ENCODE measurements at regions not wholly inside any gene's neighbourhood (a gene's known extent, or its start where the extent isn't known, plus 50 kb on each side); places are given as distances from the start of the nearest gene placed in this dataset.
A peak's percentile ranks its signal among the peaks of the same experiment; 100 is the strongest.

DNA sequence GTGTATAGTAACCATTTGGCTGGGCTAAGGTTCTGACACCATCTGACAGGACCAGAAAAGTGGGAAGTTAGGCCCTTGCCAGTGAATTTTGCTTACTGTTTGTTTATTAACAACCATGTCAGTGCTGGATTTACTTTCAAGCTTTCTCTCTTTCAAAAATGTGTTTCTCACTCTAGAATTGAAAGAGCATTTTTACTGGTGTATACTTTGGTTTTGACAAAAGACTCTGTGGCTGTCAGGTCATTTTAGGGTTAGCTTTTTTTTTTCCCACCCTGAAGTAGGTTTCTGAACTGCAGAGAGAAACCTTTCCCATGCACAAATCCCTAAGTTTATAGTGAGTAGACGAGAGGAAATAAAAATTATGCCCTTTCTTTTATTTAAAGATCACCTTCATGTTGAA is 230.0 kb upstream of the TBC1D5 start:
- Histone ChIP-seq H3K27ac (ENCODE audit: low read depth, low read length) (no peak overlapping the region), H3K4me3 (ENCODE audit: low read depth, low read length) (no peak overlapping the region), H2AFZ (ENCODE audit: low read length, unreplicated experiment) (peak overlapping the region; percentile 11)

DNA sequence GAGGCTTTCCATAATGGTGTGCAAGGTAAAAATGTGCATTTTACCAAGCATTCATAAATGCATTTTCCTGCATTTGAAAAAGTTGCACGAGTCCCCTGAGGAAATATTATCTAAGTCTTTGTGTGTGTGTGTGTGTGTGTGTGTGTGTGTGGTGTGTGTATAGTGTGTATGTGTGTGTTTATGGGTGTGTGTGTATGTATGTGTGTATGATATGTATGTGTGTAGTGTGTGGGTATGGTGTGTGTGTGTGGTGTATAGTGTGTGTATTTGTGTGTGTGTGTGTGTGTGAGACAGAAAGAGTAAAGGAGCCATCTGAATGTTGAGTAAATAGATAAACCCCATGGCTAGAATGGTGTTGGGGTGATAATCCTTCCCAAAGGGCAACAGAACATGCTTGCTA is 229.6 kb upstream of the TBC1D5 start:
- Histone ChIP-seq H3K36me3 (ENCODE audit: insufficient read depth, low read length) (no peaks in the 10 kb centered on the region), H3K4me1 (ENCODE audit: control insufficient read depth, insufficient read depth, low read length, unreplicated experiment) (no peaks in the 10 kb centered on the region), H3K79me2 (ENCODE audit: control insufficient read depth, insufficient read depth, low read length, unreplicated experiment) (no peaks in the 10 kb centered on the region), H3K4me3 (ENCODE audit: low read depth, low read length) (no peak overlapping the region), H3K27me3 (ENCODE audit: insufficient read depth, low read length) (no peaks in the 10 kb centered on the region), H2AFZ (ENCODE audit: low read length, unreplicated experiment) (no peak overlapping the region), H3K27ac (ENCODE audit: low read depth, low read length) (no peak overlapping the region)

More for the DNA sequence above, 230.0 kb upstream of the TBC1D5 start:
- Histone ChIP-seq H3K4me1 (ENCODE audit: control insufficient read depth, insufficient read depth, low read length, unreplicated experiment) (no peaks in the 10 kb centered on the region), H3K36me3 (ENCODE audit: insufficient read depth, low read length) (no peaks in the 10 kb centered on the region), H3K27me3 (ENCODE audit: insufficient read depth, low read length) (no peaks in the 10 kb centered on the region), H3K79me2 (ENCODE audit: control insufficient read depth, insufficient read depth, low read length, unreplicated experiment) (no peaks in the 10 kb centered on the region)

DNA sequence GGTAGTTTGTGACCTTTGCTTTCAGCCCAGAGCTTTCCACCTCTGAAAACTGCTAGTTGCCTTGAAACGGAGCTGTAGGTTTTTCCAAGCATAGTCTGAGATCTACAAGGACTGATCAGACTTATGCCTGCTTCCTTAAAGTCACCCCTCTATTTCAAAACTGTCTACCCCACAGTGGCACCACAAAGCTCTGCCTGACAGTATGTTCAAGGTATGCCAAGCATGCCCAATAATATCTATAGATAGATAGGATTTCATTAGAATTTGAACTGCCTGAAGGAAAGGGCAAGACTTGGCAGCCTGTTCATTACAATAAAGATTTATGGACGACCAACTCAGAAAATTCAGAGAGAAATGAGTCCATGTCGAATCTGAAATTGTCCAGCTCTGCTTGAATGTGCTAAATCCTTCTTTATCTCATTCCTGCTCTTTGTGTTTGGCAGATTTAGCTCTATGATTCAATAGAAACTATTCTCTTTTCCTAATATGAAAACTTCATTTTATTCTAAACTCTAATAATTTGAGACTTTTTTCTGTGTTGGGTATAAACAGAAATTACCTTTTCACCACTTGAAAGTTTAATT is 227.6 kb upstream of the TBC1D5 start:
- H3K79me2 ChIP-seq (ENCODE audit: control insufficient read depth, insufficient read depth, low read length, unreplicated experiment): no peaks in the 10 kb centered on the region
- no peak overlapping the region for H2AFZ ChIP-seq (ENCODE audit: low read length, unreplicated experiment)

DNA sequence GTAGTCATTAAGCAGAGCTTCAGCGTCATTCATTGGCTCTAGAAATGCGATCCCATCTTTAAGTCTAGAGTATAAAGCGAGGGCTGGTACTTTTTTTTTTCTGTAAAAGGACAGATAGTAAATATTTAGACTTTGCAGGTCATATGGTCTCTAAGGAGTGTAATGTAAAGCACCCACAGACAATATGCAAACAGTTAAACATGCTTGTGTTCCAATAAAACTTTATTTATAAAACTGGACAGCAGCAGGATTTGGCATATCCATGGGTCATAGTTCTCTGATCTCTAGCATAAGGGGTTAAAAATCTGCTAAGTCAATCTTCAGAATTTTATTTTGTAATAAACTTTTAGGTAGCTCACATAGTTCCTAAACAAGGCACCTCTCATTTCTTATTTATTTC is 226.8 kb upstream of the TBC1D5 start:
- H3K27ac ChIP-seq (ENCODE audit: low read depth, low read length): no peak overlapping the region
- H2AFZ ChIP-seq (ENCODE audit: low read length, unreplicated experiment): no peak overlapping the region
- H3K79me2 ChIP-seq (ENCODE audit: control insufficient read depth, insufficient read depth, low read length, unreplicated experiment): no peaks in the 10 kb centered on the region
- H3K4me1 ChIP-seq (ENCODE audit: control insufficient read depth, insufficient read depth, low read length, unreplicated experiment): no peaks in the 10 kb centered on the region
- no peak overlapping the region for H3K4me3 ChIP-seq (ENCODE audit: low read depth, low read length)
- H3K36me3 ChIP-seq (ENCODE audit: insufficient read depth, low read length): no peaks in the 10 kb centered on the region
- no peaks in the 10 kb centered on the region for H3K27me3 ChIP-seq (ENCODE audit: insufficient read depth, low read length)

More for the DNA sequence above, 227.6 kb upstream of the TBC1D5 start:
- Histone ChIP-seq H3K27ac (ENCODE audit: low read depth, low read length) (no peak overlapping the region), H3K4me3 (ENCODE audit: low read depth, low read length) (no peak overlapping the region), H3K4me1 (ENCODE audit: control insufficient read depth, insufficient read depth, low read length, unreplicated experiment) (no peaks in the 10 kb centered on the region), H3K27me3 (ENCODE audit: insufficient read depth, low read length) (no peaks in the 10 kb centered on the region), H3K36me3 (ENCODE audit: insufficient read depth, low read length) (no peaks in the 10 kb centered on the region)

DNA sequence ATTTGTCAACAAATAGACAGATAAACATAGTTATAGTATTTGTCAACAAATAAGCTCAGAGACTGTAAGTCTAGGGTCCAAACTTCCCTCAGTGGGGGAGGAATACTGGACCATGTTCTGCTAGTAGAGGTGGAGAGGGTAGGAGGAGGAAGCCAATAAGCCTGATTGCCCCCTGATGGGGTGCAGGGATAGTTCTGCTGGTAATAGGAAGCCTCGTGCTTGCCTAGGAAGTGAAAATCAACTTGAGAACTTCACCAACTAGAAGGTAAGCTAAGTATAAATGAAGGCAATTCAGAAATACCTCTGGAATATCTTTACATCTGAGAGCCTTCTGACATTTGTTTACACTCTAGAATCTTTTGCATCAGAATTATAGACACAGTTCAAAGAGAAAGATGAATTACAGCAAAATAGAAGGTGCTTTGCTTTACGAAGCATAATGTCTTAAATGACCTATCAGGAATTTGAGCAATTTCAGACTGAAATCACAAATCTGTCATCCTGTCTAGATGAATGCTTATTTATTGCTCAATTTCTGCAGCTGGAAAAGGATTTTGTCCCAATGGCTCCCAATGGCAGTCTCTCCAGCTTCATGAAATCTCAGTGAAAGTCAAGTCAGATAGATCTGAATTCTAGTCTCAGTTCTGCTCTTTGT is 225.6 kb upstream of the TBC1D5 start:
- Histone ChIP-seq H3K36me3 (ENCODE audit: insufficient read depth, low read length) (no peaks in the 10 kb centered on the region), H3K79me2 (ENCODE audit: control insufficient read depth, insufficient read depth, low read length, unreplicated experiment) (no peaks in the 10 kb centered on the region), H3K4me3 (ENCODE audit: low read depth, low read length) (no peak overlapping the region), H2AFZ (ENCODE audit: low read length, unreplicated experiment) (no peak overlapping the region), H3K4me1 (ENCODE audit: control insufficient read depth, insufficient read depth, low read length, unreplicated experiment) (no peaks in the 10 kb centered on the region), H3K27ac (ENCODE audit: low read depth, low read length) (no peak overlapping the region), H3K27me3 (ENCODE audit: insufficient read depth, low read length) (no peaks in the 10 kb centered on the region)

DNA sequence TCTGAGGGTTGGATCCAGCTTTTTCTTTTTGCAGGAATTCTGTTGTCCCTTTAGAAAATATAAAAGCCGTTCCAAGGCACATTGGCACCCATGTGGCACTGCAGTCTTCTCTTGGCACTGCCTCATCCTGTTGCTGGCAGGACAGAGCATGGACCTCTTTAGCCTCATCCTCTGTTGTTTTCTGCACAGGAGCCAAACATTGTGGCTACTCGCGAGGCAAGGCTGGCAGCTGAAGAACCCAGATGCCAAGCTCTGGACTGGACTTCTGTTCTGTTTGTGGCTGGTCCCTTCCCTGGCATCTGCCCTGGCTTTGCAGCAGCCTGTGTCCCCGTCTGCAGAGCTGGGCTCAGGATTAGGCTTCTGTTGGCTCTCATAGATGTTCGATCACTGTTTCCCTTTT is 224.7 kb upstream of the TBC1D5 start:
- H3K4me1 ChIP-seq (ENCODE audit: control insufficient read depth, insufficient read depth, low read length, unreplicated experiment): no peaks in the 10 kb centered on the region
- H3K27ac ChIP-seq (ENCODE audit: low read depth, low read length): no peak overlapping the region
- H2AFZ ChIP-seq (ENCODE audit: low read length, unreplicated experiment): no peak overlapping the region

DNA sequence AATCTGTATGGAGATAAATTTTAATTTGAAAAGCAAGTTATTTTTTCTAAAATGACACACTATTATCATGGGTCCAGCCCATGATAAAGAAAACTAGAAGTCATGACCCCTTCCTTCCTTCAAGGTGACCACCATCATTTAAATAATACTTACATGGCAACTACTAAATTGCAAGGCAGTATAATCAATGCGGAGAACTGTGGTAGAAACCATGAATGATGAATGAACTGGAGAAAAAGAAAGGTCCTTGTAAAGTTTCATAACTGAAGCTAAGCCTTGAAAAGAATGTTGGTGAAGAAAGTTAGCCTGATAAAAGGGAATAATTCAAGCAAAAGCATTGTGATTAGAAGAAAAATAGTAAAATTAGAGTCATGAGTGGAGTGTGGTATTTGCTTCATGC is 222.9 kb upstream of the TBC1D5 start:
- no peak overlapping the region for H3K27ac ChIP-seq (ENCODE audit: low read depth, low read length)
- H3K27me3 ChIP-seq (ENCODE audit: insufficient read depth, low read length): no peaks in the 10 kb centered on the region
- no peaks in the 10 kb centered on the region for H3K79me2 ChIP-seq (ENCODE audit: control insufficient read depth, insufficient read depth, low read length, unreplicated experiment)
- no peak overlapping the region for H2AFZ ChIP-seq (ENCODE audit: low read length, unreplicated experiment)
- H3K36me3 ChIP-seq (ENCODE audit: insufficient read depth, low read length): no peaks in the 10 kb centered on the region
- no peak overlapping the region for H3K4me3 ChIP-seq (ENCODE audit: low read depth, low read length)
- no peaks in the 10 kb centered on the region for H3K4me1 ChIP-seq (ENCODE audit: control insufficient read depth, insufficient read depth, low read length, unreplicated experiment)

More for the DNA sequence above, 224.7 kb upstream of the TBC1D5 start:
- no peaks in the 10 kb centered on the region for H3K79me2 ChIP-seq (ENCODE audit: control insufficient read depth, insufficient read depth, low read length, unreplicated experiment)
- H3K36me3 ChIP-seq (ENCODE audit: insufficient read depth, low read length): no peaks in the 10 kb centered on the region
- no peaks in the 10 kb centered on the region for H3K27me3 ChIP-seq (ENCODE audit: insufficient read depth, low read length)
- H3K4me3 ChIP-seq (ENCODE audit: low read depth, low read length): no peak overlapping the region

DNA sequence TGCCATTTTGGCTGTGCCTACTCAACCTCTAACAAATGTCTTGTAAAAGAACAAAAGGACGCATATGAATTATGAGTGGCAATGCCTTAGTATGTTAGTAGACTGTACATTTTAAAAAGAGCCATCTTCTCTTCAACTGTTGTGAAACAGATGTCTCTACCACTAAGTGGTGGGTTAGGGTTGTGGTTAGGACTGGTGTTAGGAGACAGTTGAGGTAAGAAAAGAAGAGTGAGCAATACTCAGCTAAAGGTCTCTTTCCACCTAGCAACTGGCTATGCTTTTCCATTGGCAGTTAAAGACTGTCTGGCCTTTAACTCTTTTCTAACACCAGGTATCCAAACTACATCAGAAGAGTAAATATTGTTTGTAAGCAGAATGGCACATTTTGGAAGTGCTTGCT is 221.7 kb upstream of the TBC1D5 start:
- Histone ChIP-seq H3K27ac (ENCODE audit: low read depth, low read length) (no peak overlapping the region), H3K4me3 (ENCODE audit: low read depth, low read length) (no peak overlapping the region), H3K79me2 (ENCODE audit: control insufficient read depth, insufficient read depth, low read length, unreplicated experiment) (no peaks in the 10 kb centered on the region), H3K36me3 (ENCODE audit: insufficient read depth, low read length) (no peaks in the 10 kb centered on the region), H3K27me3 (ENCODE audit: insufficient read depth, low read length) (no peaks in the 10 kb centered on the region), H2AFZ (ENCODE audit: low read length, unreplicated experiment) (no peak overlapping the region), H3K4me1 (ENCODE audit: control insufficient read depth, insufficient read depth, low read length, unreplicated experiment) (no peaks in the 10 kb centered on the region)

DNA sequence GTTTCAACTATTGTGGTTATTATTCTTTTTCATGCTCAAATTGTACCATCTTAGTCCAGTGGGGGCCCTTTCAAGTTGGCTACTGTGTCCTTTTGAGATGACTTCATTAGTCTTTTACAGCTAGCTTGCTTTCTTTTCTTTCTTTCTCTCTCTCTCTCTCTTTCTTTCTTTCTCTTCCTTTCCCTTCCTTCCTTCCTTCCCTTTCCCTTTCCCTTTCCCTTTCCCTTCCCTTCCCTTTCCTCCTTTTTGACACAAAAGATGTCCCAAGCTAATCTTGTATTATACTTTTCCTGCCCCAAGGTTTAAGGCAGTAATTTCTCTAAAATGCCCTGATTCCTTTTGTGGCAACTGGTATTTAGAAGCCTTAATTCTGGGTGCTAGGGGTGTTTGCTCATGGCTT is 213.0 kb upstream of the TBC1D5 start:
- no peak overlapping the region for H3K27ac ChIP-seq (ENCODE audit: low read depth, low read length)
- no peaks in the 10 kb centered on the region for H3K79me2 ChIP-seq (ENCODE audit: control insufficient read depth, insufficient read depth, low read length, unreplicated experiment)
- no peaks in the 10 kb centered on the region for H3K4me1 ChIP-seq (ENCODE audit: control insufficient read depth, insufficient read depth, low read length, unreplicated experiment)
- H3K27me3 ChIP-seq (ENCODE audit: insufficient read depth, low read length): no peaks in the 10 kb centered on the region
- H3K4me3 ChIP-seq (ENCODE audit: low read depth, low read length): no peak overlapping the region
- no peak overlapping the region for H2AFZ ChIP-seq (ENCODE audit: low read length, unreplicated experiment)
- no peaks in the 10 kb centered on the region for H3K36me3 ChIP-seq (ENCODE audit: insufficient read depth, low read length)

DNA sequence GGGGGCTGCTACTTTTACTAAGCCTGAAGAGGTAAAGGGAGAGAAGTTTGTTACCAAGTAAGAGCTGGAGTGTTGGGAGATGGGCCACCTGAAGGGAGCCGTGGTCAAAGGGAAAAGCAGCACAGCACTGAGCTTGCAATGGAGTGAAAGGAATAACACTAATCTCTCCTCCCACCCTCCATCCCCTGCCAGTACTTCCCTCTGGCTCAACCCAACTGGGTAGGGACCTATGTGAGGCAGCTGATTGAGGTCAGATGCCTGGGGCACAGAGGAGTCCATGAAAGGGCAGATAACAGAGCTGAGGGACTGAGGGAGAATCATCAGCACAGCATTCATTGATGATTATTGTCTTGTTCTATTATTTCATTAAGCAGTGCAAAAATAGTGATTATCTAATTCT is 212.4 kb upstream of the TBC1D5 start:
- H3K36me3 ChIP-seq (ENCODE audit: insufficient read depth, low read length): no peaks in the 10 kb centered on the region
- no peak overlapping the region for H3K27ac ChIP-seq (ENCODE audit: low read depth, low read length)
- H2AFZ ChIP-seq (ENCODE audit: low read length, unreplicated experiment): no peak overlapping the region
- no peaks in the 10 kb centered on the region for H3K79me2 ChIP-seq (ENCODE audit: control insufficient read depth, insufficient read depth, low read length, unreplicated experiment)
- H3K4me1 ChIP-seq (ENCODE audit: control insufficient read depth, insufficient read depth, low read length, unreplicated experiment): no peaks in the 10 kb centered on the region
- no peak overlapping the region for H3K4me3 ChIP-seq (ENCODE audit: low read depth, low read length)
- no peaks in the 10 kb centered on the region for H3K27me3 ChIP-seq (ENCODE audit: insufficient read depth, low read length)

DNA sequence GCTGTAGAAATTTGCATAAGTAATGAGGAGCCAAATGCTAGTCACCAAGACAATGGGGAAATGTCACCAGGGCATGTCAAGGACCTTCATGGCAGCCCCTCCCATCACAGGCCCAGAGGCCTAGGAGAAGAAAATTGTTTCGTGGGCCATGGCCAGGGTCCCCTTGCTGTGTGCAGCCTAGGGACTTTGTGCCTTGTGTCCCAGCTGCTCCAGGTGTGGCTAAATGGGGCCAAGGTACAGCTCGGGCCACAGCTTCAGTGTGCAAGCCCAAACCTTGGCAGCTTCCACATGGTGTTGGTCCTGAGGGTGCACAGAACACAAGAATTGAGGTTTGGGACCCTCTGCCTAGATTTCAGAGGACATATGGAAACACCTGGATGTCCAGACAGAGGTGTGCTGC is 208.8 kb upstream of the TBC1D5 start:
- H2AFZ ChIP-seq (ENCODE audit: low read length, unreplicated experiment): no peak overlapping the region
- no peak overlapping the region for H3K27ac ChIP-seq (ENCODE audit: low read depth, low read length)
- H3K36me3 ChIP-seq (ENCODE audit: insufficient read depth, low read length): no peaks in the 10 kb centered on the region
- H3K27me3 ChIP-seq (ENCODE audit: insufficient read depth, low read length): peaks cover 3% of the 10 kb centered on the region
- H3K4me1 ChIP-seq (ENCODE audit: control insufficient read depth, insufficient read depth, low read length, unreplicated experiment): no peaks in the 10 kb centered on the region
- H3K79me2 ChIP-seq (ENCODE audit: control insufficient read depth, insufficient read depth, low read length, unreplicated experiment): no peaks in the 10 kb centered on the region
- H3K4me3 ChIP-seq (ENCODE audit: low read depth, low read length): no peak overlapping the region

Data from ACC112 (cell line).